HepG2 (cell line): ENCODE measurements at regions not wholly inside any gene's neighbourhood (a gene's known extent, or its start where the extent isn't known, plus 50 kb on each side); places are given as distances from the start of the nearest gene placed in this dataset.
"Not testable (repeated sequence)": the region's sequence is repeated elsewhere in the genome, so short reads cannot be mapped to it uniquely, and the experiment has no call there.

Experiments
- ATAC-seq: fragments of 200-7000 bp; cut with Tn5 transposase; 3 replicates; pipeline ENCODE4 v1.9.1; 2020; ENCODE audit warnings: mild to moderate bottlenecking, moderate library complexity
- BruUV-seq: library from RNA; stranded (reverse); fragments of 400-500 nt; replicated peaks from 2 replicates; lab custom pipeline; 2021; lab: Mats Ljungman, UMichigan
- CTCF ChIA-PET: fragments of 300-600 bp; formaldehyde crosslinking; extraction: SDS; loops from one replicate; lab custom pipeline; 2021; ENCODE audit warnings: low total read pairs, inconsistent platforms, low intra/inter-chr PET ratio; lab: Yijun Ruan, JAX
- POLR2A ChIA-PET: fragments of 350-600 bp; sonication (Branson Sonifier 250); formaldehyde crosslinking; loops from one replicate; lab custom pipeline; 2020; ENCODE audit warnings: antibody characterized with exemption, inconsistent platforms; lab: Yijun Ruan, JAX
- DNase-seq: peaks from one replicate; pipeline ENCODE4 v3.0.0-alpha.2; 2015; ENCODE audit warnings: low spot score
- FAIRE-seq: peaks from 3 replicates; lab custom pipeline; 2011; peaks lifted over from hg19 to GRCh38; lab: Jason Lieb, UNC
- H2AFZ ChIP-seq: one replicate; pipeline ENCODE4 v1.6.1; 2011; ENCODE audit warnings: low read length, inconsistent platforms
- H3K27ac ChIP-seq: fragments of 300-600 bp; 3 replicates; pipeline ENCODE4 v1.8.0; 2011; ENCODE audit warnings: mixed run types, mild to moderate bottlenecking, mixed read lengths, low read length, inconsistent platforms; ENCODE audit not compliant: insufficient read depth; ENCODE audit errors: extremely low read length
- H3K27me3 ChIP-seq, 2 experiments: fragments of 200-600 bp in 1 of 2; 2 replicates in 1 of 2; 3 replicates in 1 of 2; pipeline versions ENCODE4 v1.6.0 to v1.8.0; 2011; ENCODE audit warnings: low read length in 2 of 2, mild to moderate bottlenecking in 2 of 2, moderate library complexity in 2 of 2, inconsistent platforms in 1 of 2; ENCODE audit not compliant: insufficient read depth in 2 of 2, control insufficient read depth in 1 of 2
- H3K36me3 ChIP-seq, 2 experiments: fragments of 200-600 bp in 1 of 2; replicated peaks in 1 of 2; 2 replicates in 1 of 2; 3 replicates in 1 of 2; pipeline versions ENCODE4 v1.5.1 to v1.8.0; 2011; ENCODE audit warnings: low read length in 2 of 2, inconsistent platforms in 1 of 2; ENCODE audit not compliant: insufficient read depth in 2 of 2, control insufficient read depth in 1 of 2
- H3K4me1 ChIP-seq: 2 replicates; pipeline ENCODE4 v1.5.1; 2012; ENCODE audit warnings: low read length, inconsistent platforms; ENCODE audit not compliant: insufficient read depth
- H3K4me2 ChIP-seq: 2 replicates; pipeline ENCODE4 v1.6.0; 2011; ENCODE audit warnings: low read depth, low read length, inconsistent platforms
- H3K4me3 ChIP-seq, 3 experiments: fragments of 200-600 bp in 1 of 3; sonication (generic), shearing (Covaris generic) in 1 of 3; replicated peaks in 1 of 3; 2 replicates each; pipeline ENCODE4 v1.5.1; 2011 to 2016; ENCODE audit warnings: low read length in 3 of 3, inconsistent platforms in 2 of 3, low read depth in 2 of 3, mild to moderate bottlenecking in 2 of 3, control low read depth in 1 of 3, mixed read lengths in 1 of 3; ENCODE audit not compliant: insufficient read depth in 1 of 3
- H3K79me2 ChIP-seq: one replicate; pipeline ENCODE4 v1.6.1; 2011; ENCODE audit warnings: low read length, inconsistent platforms; ENCODE audit not compliant: insufficient read depth
- H3K9ac ChIP-seq: 2 replicates; pipeline ENCODE4 v1.6.0; 2011; ENCODE audit warnings: mild to moderate bottlenecking, low read depth, low read length, inconsistent platforms; ENCODE audit not compliant: insufficient read depth
- H3K9me3 ChIP-seq: 2 replicates; pipeline ENCODE4 v1.5.1; 2012; ENCODE audit warnings: mild to moderate bottlenecking, low read length
- H4K20me1 ChIP-seq: 2 replicates; pipeline ENCODE4 v1.6.0; 2011; ENCODE audit warnings: inconsistent platforms, mild to moderate bottlenecking, low read length, moderate library complexity; ENCODE audit not compliant: insufficient read depth
- CCDC6 ChIP-seq: sonication (generic); formaldehyde crosslinking; IDR thresholded peaks from 2 replicates; pipeline ENCODE4 v1.8.1; 2022; ENCODE audit warnings: mild to moderate bottlenecking, missing genetic modification reagents, moderate library complexity
- SMAD9 ChIP-seq: sonication (generic); formaldehyde crosslinking; IDR thresholded peaks from 2 replicates; pipeline ENCODE4 v1.5.1; 2020; ENCODE audit warnings: mild to moderate bottlenecking, missing genetic modification reagents
- ZNF251 ChIP-seq: sonication (generic); formaldehyde crosslinking; IDR thresholded peaks from 2 replicates; pipeline ENCODE4 v1.9.0; 2021; ENCODE audit warnings: mild to moderate bottlenecking, missing genetic modification reagents
- ZNF782 ChIP-seq: sonication (generic); formaldehyde crosslinking; IDR thresholded peaks from 2 replicates; pipeline ENCODE4 v1.4.0; 2020; ENCODE audit warnings: missing genetic modification reagents, mild to moderate bottlenecking, borderline replicate concordance
- WGBS: methylation state at CpG from one replicate; pipeline ENCODE4 v1.1.6; 2017; ENCODE audit warnings: low lambda C conversion rate; 5-methylcytosine and 5-hydroxymethylcytosine counted together
- in situ Hi-C: cut with HindIII; loops from 2 replicates; pipeline ENCODE4 v1.10.0; 2017; ENCODE audit warnings: low pct_unique_long_range_greater_than_20kb; ENCODE audit not compliant: extremely low pct_ligation_motif_present
- intact Hi-C: fragments of 100-400 bp; cut with micrococcal nuclease; formaldehyde crosslinking; loops from one replicate; pipeline ENCODE4 v1.10.0; 2022; ENCODE audit not compliant: unreplicated experiment
- TF ChIP-seq, protein P1 (sequence below): sonication (generic); formaldehyde crosslinking; IDR thresholded peaks from 2 replicates; pipeline ENCODE4 v1.8.0; 2022; ENCODE audit warnings: mild to moderate bottlenecking, missing genetic modification reagents, moderate library complexity
- TF ChIP-seq, protein P2 (sequence below): sonication (generic); formaldehyde crosslinking; IDR thresholded peaks from 2 replicates; pipeline ENCODE4 v1.4.0; 2020; ENCODE audit warnings: missing genetic modification reagents, borderline replicate concordance
- TF ChIP-seq, protein P3 (sequence below): sonication (generic); formaldehyde crosslinking; IDR thresholded peaks from 2 replicates; pipeline ENCODE4 v1.4.0; 2020; ENCODE audit warnings: missing genetic modification reagents, mild to moderate bottlenecking, borderline replicate concordance
- TF ChIP-seq, protein P4 (sequence below): IDR thresholded peaks from 2 replicates; pipeline ENCODE4 v1.6.1; 2016; ENCODE audit warnings: low read depth, control low read depth

DNA sequence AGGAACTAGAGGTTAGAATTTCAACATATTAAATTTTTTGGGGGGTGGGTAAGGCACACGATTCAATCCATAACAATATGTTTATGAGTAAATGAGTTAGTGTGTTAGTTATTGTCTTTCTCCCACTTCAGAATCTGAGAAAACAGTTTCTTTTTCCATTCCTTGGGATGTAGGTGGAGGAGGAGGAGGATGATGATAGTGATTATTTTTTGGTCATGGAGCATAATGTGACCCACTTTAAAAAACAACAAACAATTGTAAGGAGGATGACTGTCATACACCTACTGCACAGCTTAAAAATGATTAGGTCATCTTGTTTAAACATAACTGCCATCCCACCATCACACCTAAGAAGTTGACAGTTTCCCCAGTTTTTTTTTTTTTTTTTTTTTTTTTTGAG is 148.7 kb downstream of the CDRT15L2 start (continued):
- TF ChIP-seq, protein P1, sequence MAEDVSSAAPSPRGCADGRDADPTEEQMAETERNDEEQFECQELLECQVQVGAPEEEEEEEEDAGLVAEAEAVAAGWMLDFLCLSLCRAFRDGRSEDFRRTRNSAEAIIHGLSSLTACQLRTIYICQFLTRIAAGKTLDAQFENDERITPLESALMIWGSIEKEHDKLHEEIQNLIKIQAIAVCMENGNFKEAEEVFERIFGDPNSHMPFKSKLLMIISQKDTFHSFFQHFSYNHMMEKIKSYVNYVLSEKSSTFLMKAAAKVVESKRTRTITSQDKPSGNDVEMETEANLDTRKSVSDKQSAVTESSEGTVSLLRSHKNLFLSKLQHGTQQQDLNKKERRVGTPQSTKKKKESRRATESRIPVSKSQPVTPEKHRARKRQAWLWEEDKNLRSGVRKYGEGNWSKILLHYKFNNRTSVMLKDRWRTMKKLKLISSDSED (CRISPR knock-in tag): no peak
- TF ChIP-seq ZNF251 (CRISPR knock-in tag): no peak

DNA sequence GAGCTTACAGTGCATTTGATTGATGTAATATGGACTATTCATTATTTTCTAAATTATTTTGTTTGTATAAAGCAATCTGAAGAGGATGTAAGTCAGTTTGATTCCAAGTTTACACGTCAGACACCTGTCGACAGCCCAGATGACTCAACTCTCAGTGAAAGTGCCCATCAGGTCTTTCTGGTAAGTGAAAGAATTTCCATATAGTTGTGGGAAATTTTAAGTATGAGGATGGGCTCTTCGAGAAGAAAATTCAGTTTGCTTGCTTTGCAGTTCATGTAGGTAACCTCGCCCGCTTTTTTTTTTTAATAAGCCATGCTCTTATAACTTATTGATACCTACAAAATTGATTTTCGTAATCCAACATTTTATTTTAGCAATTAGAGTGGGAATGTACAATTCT is 151.6 kb downstream of the CDRT15L2 start:
- FAIRE-seq, intact Hi-C loops, H3K4me2 ChIP-seq, ATAC-seq, DNase-seq, H3K4me1 ChIP-seq, H3K36me3 ChIP-seq, H2AFZ ChIP-seq, in situ Hi-C loops, H3K79me2 ChIP-seq, POLR2A ChIA-PET, H3K27ac ChIP-seq, H3K9ac ChIP-seq, H4K20me1 ChIP-seq, H3K27me3 ChIP-seq, CTCF ChIA-PET, BruUV-seq, H3K9me3 ChIP-seq, H3K4me3 ChIP-seq: not testable (repeated sequence)
- WGBS: 8% methylated on average over 6 of the region's 6 CpGs

DNA sequence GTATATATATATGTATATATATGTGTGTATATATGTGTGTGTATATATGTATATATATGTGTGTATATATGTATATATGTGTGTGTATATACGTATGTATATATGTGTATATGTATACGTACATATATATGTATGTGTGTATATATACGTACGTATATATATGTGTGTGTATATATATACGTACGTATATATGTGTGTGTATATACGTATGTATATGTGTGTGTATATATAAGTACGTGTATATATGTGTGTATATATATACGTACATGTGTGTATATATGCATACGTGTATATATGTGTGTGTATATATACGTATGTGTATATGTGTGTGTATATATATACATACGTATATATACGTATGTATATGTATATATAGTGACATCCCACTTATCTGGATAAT is 154.4 kb downstream of the CDRT15L2 start:
- H3K4me2 ChIP-seq: no peak overlapping the region
- H3K4me3 ChIP-seq: no peak overlapping the region
- H3K9me3 ChIP-seq: no peaks in the 10 kb centered on the region
- no peak overlapping the region for H3K9ac ChIP-seq
- in situ Hi-C loops (no loop called here), intact Hi-C loops (no loop called here)
- FAIRE-seq (no peak), ATAC-seq (no peak), DNase-seq (no peak)
- no peaks in the 10 kb centered on the region for H4K20me1 ChIP-seq
- CTCF ChIA-PET: no interaction called here
- no TSS peak for BruUV-seq
- no peak overlapping the region for H2AFZ ChIP-seq
- 0 out of 5 replicates have a peak, but pooled peaks cover 0 to 4% of the 10 kb centered on the region in 2 experiments for H3K27me3 ChIP-seq
- no peaks in the 10 kb centered on the region for H3K4me1 ChIP-seq
- H3K27ac ChIP-seq: no peak overlapping the region
- H3K36me3 ChIP-seq: no peaks in the 10 kb centered on the region
- no peaks in the 10 kb centered on the region for H3K79me2 ChIP-seq
- POLR2A ChIA-PET: no interaction called here
- WGBS: 82% methylated on average over 13 of the region's 13 CpGs
- TF ChIP-seq, protein P2, sequence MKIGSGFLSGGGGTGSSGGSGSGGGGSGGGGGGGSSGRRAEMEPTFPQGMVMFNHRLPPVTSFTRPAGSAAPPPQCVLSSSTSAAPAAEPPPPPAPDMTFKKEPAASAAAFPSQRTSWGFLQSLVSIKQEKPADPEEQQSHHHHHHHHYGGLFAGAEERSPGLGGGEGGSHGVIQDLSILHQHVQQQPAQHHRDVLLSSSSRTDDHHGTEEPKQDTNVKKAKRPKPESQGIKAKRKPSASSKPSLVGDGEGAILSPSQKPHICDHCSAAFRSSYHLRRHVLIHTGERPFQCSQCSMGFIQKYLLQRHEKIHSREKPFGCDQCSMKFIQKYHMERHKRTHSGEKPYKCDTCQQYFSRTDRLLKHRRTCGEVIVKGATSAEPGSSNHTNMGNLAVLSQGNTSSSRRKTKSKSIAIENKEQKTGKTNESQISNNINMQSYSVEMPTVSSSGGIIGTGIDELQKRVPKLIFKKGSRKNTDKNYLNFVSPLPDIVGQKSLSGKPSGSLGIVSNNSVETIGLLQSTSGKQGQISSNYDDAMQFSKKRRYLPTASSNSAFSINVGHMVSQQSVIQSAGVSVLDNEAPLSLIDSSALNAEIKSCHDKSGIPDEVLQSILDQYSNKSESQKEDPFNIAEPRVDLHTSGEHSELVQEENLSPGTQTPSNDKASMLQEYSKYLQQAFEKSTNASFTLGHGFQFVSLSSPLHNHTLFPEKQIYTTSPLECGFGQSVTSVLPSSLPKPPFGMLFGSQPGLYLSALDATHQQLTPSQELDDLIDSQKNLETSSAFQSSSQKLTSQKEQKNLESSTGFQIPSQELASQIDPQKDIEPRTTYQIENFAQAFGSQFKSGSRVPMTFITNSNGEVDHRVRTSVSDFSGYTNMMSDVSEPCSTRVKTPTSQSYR (CRISPR knock-in tag): no peak
- TF ChIP-seq, protein P3, sequence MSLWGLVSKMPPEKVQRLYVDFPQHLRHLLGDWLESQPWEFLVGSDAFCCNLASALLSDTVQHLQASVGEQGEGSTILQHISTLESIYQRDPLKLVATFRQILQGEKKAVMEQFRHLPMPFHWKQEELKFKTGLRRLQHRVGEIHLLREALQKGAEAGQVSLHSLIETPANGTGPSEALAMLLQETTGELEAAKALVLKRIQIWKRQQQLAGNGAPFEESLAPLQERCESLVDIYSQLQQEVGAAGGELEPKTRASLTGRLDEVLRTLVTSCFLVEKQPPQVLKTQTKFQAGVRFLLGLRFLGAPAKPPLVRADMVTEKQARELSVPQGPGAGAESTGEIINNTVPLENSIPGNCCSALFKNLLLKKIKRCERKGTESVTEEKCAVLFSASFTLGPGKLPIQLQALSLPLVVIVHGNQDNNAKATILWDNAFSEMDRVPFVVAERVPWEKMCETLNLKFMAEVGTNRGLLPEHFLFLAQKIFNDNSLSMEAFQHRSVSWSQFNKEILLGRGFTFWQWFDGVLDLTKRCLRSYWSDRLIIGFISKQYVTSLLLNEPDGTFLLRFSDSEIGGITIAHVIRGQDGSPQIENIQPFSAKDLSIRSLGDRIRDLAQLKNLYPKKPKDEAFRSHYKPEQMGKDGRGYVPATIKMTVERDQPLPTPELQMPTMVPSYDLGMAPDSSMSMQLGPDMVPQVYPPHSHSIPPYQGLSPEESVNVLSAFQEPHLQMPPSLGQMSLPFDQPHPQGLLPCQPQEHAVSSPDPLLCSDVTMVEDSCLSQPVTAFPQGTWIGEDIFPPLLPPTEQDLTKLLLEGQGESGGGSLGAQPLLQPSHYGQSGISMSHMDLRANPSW: no peak
- TF ChIP-seq SMAD9: no peak
- TF ChIP-seq, protein P4, sequence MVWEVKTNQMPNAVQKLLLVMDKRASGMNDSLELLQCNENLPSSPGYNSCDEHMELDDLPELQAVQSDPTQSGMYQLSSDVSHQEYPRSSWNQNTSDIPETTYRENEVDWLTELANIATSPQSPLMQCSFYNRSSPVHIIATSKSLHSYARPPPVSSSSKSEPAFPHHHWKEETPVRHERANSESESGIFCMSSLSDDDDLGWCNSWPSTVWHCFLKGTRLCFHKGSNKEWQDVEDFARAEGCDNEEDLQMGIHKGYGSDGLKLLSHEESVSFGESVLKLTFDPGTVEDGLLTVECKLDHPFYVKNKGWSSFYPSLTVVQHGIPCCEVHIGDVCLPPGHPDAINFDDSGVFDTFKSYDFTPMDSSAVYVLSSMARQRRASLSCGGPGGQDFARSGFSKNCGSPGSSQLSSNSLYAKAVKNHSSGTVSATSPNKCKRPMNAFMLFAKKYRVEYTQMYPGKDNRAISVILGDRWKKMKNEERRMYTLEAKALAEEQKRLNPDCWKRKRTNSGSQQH (CRISPR knock-in tag): no peak
- no peak for TF ChIP-seq ZNF782 (CRISPR knock-in tag)
- no peak for TF ChIP-seq CCDC6 (CRISPR knock-in tag)
